ENCODE measurements at regions not wholly inside any gene's neighbourhood (a gene's known extent, or its start where the extent isn't known, plus 50 kb on each side); places are given as distances from the start of the nearest gene placed in this dataset.

GRCh38 chr12:66066137-66066928 is 64.2 kb downstream of the LLPH start:
- H3K18ac ChIP-seq (ENCODE audit: extremely low read depth, low read length), result no peak overlapping the region
- CTCF ChIA-PET (ENCODE audit: partially characterized antibody), result interaction anchor here (1.2 to 1.5 kb wide), 2 partner anchors 11 to 143 kb away, joined by 3 to 4 read pairs; no protein-coding TSS in a partner anchor
- no peak overlapping the region for H2AK5ac ChIP-seq (ENCODE audit: low read depth, low read length)
- H4K20me1 ChIP-seq (replicated peaks in 1 of 2; ENCODE audit: control insufficient read depth in 1 of 2, insufficient read depth in 2 of 2, low read length in 2 of 2), result no peaks in the 10 kb centered on the region
- H3K23ac ChIP-seq (ENCODE audit: insufficient read length), result no peak overlapping the region
- H2AFZ ChIP-seq (ENCODE audit: low read length), result 0 out of 2 replicates have a peak overlapping the region, but pooled peaks have one; percentile 1
- no peak overlapping the region for H3K4me2 ChIP-seq (ENCODE audit: insufficient read depth in 1 of 2, low read depth in 2 of 2, low read length in 2 of 2)
- H3K4ac ChIP-seq (replicated peaks; ENCODE audit: insufficient read length, low read depth, low read length), result no peak overlapping the region
- H3K56ac ChIP-seq (replicated peaks; ENCODE audit: insufficient read length, low read depth, low read length), result no peak overlapping the region
- H2BK15ac ChIP-seq (ENCODE audit: low read length), result no peak overlapping the region
- H2BK12ac ChIP-seq (ENCODE audit: low read depth, low read length), result no peak overlapping the region
- H3K9me3 ChIP-seq (ENCODE audit: insufficient read depth in 2 of 2, low read depth in 1 of 2, low read length in 1 of 2), result no peaks in the 10 kb centered on the region
- H3K23me2 ChIP-seq (ENCODE audit: low read depth, low read length), result no peaks in the 10 kb centered on the region
- no peak overlapping the region for H4K5ac ChIP-seq (ENCODE audit: insufficient read length, low read depth, low read length)
- 92% methylated on average over 7 of the region's 7 CpGs; no CpG with 5 or more reads in 1 of the 2 experiments for WGBS, 2 experiments (ENCODE audit: extremely low coverage in 1 of 2, insufficient coverage in 1 of 2, insufficient read length in 1 of 2, insufficient replicate concordance in 2 of 2, low coverage in 1 of 2, low lambda C conversion rate in 2 of 2, missing lambda C conversion rate in 1 of 2)
- TF ChIP-seq KDM5A (IDR thresholded peaks at IDR 0.05; ENCODE audit: low read length), result no peak
- peak in 1 of 3 experiments; percentile 1; a peak in 1 of 4 replicates for TF ChIP-seq CTCF (IDR thresholded peaks at IDR 0.05; ENCODE audit: control extremely low read depth in 1 of 3, insufficient read depth in 1 of 3, low read depth in 1 of 3, low read length in 3 of 3)
- H2BK20ac ChIP-seq (ENCODE audit: low read length), result no peak overlapping the region
- no peak overlapping the region for H2BK120ac ChIP-seq (replicated peaks; ENCODE audit: low read depth, low read length)
- H3K4me1 ChIP-seq (replicated peaks in 1 of 4; ENCODE audit: control insufficient read depth in 3 of 4, insufficient read depth in 4 of 4, low read length in 3 of 4), result peaks cover 0 to 7% (median 0%) of the 10 kb centered on the region in 4 experiments; a peak in 1 of 7 replicates
- FAIRE-seq (no peak), DNase-seq (ENCODE audit: low read depth in 1 of 2, low spot score in 2 of 2) (no peak)
- H3K27ac ChIP-seq (ENCODE audit: low read depth, low read length), result no peak overlapping the region
- no peak overlapping the region for H4K91ac ChIP-seq (replicated peaks; ENCODE audit: insufficient read length, low read length)
- POLR2A ChIA-PET (ENCODE audit: partially characterized antibody), result interaction anchor here (1.1 kb wide), 1 partner anchor 45 kb away, joined by 3 read pairs; no protein-coding TSS in a partner anchor
- H3K36me3 ChIP-seq (ENCODE audit: control insufficient read depth in 2 of 4, insufficient read depth in 4 of 4, low read length in 3 of 4), result no peaks in the 10 kb centered on the region
- H3K79me2 ChIP-seq (ENCODE audit: control insufficient read depth in 1 of 2, insufficient read depth in 2 of 2, low read length in 2 of 2), result no peaks in the 10 kb centered on the region
- H3K79me1 ChIP-seq (ENCODE audit: low read depth, low read length), result no peaks in the 10 kb centered on the region
- no peak overlapping the region for H3K4me3 ChIP-seq (ENCODE audit: extremely low read depth in 1 of 4, insufficient read depth in 2 of 4, low read depth in 3 of 4, low read length in 4 of 4)
- H2BK5ac ChIP-seq (ENCODE audit: low read depth, low read length), result no peak overlapping the region
- H3K14ac ChIP-seq (ENCODE audit: insufficient read length), result no peak overlapping the region
- H4K8ac ChIP-seq (ENCODE audit: extremely low read depth, insufficient read depth, low read length), result no peak overlapping the region
- no peak overlapping the region for H3K9ac ChIP-seq (replicated peaks in 1 of 4; ENCODE audit: extremely low read depth in 1 of 4, low read depth in 3 of 4, low read length in 3 of 4)
- no peaks in the 10 kb centered on the region for H3K27me3 ChIP-seq (replicated peaks in 1 of 4; ENCODE audit: control insufficient read depth in 3 of 4, extremely low read depth in 1 of 4, insufficient read depth in 3 of 4, low read length in 3 of 4)
